ENCODE measurements at regions not wholly inside any gene's neighbourhood (a gene's known extent, or its start where the extent isn't known, plus 50 kb on each side); places are given as distances from the start of the nearest gene placed in this dataset.

DNA sequence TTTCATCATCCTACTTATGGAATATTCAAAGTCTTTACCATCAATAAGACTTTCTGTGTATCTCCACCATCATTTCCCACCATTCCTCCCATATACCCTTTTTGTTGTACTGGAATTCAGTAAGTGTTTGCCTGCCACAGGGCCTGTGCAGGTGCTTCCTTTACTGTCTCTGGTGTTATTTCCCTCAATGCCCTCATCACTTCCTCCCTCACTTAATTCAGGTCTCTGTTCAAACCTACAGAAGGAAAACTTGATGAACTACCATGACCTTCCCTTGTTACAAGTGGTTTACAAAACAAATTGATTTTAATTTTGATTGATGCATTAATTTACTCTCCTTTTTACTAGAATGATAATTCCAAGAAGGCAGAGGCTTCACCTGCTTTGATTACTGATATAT lies 159.5 kb upstream of the FAT4 start:
- DNase-seq = no peak
- intact Hi-C loops (cut with DNase I) = no loop called here

DNA sequence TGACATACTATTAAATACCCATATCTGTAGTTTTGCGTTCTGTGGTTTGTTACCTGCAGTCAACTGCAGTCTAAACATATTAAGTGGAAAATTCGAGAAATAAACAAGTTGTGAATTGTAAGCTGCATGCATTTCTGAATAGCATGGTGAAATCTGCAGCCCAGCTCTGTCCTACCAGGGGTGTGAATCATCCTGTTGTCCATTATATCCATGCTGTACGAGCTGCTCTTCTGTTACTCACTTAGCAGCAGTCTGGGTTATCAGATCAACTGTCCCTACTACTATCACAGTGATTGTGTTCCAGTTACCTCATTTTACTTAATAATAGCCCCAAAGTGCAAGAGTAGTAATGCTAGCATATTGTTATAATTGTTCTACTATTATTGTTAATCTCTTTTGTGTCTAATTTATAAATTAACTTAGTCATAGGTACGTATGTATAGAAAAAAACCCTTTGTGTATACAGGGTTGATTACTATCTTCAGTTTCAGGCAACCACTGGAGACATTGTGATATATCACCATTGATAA lies 173.7 kb upstream of the FAT4 start:
- intact Hi-C loops (cut with DNase I) = no loop called here
- DNase-seq = no peak

DNA sequence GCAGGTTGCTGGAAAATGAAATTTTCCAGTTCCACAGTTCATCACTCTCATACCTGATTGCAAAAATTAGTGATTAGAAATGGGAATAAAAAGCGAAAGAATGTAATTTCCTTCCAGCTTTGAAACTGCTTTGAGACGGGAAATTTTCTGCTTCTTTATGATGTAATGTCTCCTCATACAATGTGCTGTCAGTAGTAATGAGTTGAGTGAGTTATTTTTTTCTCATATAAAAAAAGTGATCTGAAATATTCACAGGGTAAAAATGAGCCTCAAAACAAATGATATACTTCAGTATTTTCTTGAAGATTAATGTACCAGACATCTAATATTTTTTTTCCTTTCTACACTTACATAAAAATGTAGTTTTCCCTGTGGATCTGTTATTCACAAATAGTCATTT lies 179.1 kb upstream of the FAT4 start:
- intact Hi-C loops (cut with DNase I) = no loop called here
- DNase-seq = no peak

DNA sequence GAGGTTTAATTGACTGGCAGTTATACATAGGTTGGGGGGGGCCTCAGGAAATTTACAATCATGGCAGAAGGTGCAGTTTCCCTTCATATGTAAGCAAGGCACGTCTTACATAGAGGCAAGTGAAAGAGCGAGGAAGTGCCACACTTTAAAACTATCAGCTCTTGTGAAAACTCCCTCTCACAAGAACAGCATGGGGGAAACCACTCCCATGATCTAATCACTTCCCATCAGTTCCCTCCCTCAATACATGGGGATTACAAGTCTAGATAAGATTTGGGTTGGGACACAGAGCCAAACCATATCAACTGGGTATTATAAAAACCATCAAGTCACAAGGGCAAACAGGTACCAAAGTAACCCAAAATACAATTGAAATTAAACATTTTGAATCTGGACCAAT lies 182.0 kb upstream of the FAT4 start:
- intact Hi-C loops (cut with DNase I) = no loop called here
- DNase-seq = no peak

DNA sequence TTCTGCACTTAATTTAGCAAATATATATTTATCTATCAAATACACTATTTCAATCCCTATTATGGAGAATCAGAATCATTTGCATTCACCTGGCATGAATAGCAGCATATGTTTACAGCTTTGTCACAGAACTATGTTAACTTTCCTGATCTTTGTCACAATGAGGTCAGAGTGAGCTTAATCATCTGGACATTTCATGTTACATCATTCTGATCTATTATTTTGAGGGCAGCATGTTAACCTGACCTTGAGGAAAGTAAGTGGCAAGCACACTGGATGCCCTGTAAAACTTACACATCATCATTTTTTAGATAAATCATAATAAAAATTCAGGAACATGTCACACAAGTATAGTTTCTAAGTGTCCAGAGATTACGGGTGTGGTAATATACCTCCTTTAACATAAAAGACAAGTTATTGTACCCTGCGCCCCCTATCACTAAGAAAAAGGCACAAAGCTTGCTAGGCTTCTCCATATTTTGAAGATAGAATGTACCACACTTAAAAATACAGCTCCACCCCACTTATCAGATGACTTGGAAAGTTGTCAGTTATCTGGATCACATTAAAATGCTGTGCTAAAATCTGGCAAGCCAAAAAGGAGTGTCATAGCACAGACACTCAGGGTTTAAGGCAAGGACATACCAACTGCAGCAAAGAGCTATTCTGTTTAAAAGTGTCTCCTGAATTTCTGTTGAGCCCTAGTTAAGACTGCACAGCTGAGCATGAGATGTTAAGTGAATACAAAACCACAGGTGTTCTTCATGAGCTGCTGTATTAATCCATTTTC lies 182.7 kb upstream of the FAT4 start:
- intact Hi-C loops (cut with DNase I) = no loop called here
- no peak for DNase-seq

DNA sequence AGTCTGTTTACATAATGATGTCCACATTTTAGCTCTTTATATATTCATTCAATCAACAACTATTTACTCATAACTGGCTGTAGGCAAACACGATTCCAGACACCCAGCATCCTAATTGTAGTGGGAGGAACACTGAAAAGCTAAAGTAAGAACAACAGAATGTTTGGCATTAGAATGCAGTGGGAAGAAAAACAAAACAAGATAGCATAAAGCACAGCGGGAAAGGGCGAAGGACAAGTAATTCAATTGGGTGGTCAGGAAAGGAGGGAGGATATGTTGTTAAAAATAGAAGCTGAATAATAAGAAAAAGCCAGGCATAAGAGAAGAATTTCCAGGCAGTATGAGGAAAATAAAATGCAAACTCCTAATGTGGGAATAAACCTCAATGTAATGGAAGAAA lies 189.5 kb upstream of the FAT4 start:
- intact Hi-C loops (cut with DNase I) = no loop called here
- DNase-seq = no peak

DNA sequence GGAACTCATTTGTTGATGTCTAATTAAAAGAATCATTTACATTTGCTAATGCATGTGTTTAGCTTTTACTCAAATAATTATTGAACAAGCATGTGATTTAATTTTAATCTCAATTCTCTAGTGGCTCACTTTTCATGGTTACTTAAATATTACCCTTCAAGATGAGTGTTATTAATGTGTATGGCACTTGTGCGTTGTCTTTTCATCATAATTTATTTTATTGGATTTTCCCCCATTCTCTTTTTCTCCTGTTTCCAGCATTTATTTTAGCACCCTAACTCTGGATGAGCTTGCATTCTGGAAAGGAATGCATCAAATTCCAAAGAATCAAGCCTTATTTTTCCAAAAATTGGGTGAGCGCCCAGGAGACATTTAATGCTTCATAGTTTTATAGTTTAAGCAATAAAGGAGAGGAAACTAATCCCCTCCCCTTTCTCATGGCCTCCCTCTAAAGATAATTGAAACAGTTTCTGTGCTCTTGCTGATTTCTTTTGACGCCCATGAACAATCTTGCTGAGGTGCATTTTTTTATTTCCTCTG lies 191.1 kb upstream of the FAT4 start:
- intact Hi-C loops (cut with DNase I) = no loop called here
- DNase-seq = no peak

DNA sequence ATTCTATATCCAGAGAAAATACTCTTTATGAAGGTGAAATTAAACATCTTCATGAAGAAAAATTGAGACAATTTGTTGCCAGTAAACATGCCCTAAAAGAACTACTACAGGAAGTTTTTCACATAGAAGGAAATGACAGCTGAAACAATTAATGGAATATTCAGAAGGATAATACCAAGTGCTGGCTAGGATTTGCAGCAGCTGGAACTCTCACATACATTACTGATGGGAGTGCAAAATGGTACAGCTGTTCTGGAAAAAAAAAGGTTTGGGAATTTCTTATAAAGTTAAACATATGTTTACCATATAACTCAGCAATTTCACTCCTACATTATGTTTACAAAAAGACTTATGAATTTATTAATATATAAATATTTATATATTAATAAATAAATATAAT lies 193.2 kb upstream of the FAT4 start:
- no peak for DNase-seq

DNA sequence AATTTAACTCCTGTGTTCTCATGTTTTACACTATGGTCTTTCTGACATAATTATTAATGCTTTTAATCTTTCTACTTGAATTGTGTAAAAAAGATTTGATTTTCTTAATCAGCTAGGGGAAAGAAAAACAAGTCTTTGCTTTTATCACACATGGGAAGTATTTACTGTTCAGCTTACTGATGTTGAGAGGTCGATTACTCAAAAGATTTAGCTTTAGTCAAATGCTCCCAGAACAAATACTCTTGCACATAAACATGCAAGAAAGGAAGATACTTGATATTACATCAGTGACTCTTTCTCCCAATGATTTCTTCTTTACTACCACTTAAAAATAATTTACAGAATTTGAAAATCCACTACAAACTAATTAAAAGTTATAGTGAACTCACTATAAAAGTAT lies 198.3 kb upstream of the FAT4 start:
- DNase-seq = no peak
- intact Hi-C loops (cut with DNase I) = no loop called here

More for the DNA sequence above, 193.2 kb upstream of the FAT4 start:
- intact Hi-C loops (cut with DNase I) = no loop called here

DNA sequence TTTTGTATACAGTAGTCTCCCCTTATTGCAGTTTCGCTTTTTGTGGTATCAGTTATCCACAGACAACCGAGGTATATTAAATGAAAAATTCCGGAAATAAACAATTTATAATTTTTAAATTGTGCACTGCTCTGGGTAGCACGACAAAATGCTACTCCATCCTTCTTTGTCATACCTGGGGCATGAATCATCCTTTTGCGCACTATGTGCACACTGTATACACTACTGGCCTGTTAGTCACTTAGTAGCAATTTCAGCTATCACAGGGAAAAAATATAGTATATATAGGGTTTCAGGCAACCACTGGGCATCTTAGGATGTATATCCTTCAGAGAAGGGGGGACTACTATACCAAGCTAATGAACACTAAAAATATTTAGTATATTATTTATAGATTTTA lies 198.8 kb upstream of the FAT4 start:
- intact Hi-C loops (cut with DNase I) = no loop called here

DNA sequence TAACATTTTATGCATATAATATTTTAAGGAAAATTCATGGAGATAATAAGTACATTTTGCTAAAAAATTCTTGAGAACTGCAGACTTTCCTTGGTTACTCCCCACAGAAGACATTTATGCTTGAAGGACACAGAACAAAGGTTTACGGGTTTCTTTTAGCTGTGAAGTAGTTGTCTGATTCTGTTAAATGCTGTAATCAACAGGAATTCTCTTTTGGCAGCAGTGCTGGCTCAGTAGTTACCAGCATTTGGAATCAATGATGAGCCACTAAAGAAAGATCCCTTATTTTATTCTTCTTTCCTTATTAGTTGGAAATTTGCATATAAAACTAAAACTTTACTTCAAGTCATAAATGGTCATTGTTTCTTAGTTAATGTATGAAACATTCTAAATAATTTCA lies 199.3 kb upstream of the FAT4 start:
- no peak for DNase-seq
- intact Hi-C loops (cut with DNase I) = no loop called here

More for the DNA sequence above, 198.8 kb upstream of the FAT4 start:
- DNase-seq = no peak

DNA sequence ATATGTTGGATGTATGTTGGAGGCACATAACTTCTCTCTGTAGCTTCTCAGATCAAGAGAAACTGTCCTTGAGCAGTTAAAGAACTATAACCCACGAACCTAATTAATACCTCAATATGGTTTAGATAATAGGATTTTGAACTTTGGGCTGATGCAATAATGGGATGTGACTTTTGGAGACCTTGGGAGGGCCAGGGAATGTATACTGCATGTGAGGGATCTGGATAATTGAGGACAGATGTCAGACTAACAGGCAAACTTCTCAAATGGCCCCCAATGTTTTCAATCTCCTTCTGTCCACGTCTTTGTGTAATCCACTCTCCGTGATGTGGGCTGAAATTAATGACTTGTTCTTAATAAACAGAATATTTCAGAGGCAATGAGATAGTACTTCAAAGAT lies 202.2 kb upstream of the FAT4 start:
- intact Hi-C loops (cut with DNase I) = no loop called here
- no peak for DNase-seq

DNA sequence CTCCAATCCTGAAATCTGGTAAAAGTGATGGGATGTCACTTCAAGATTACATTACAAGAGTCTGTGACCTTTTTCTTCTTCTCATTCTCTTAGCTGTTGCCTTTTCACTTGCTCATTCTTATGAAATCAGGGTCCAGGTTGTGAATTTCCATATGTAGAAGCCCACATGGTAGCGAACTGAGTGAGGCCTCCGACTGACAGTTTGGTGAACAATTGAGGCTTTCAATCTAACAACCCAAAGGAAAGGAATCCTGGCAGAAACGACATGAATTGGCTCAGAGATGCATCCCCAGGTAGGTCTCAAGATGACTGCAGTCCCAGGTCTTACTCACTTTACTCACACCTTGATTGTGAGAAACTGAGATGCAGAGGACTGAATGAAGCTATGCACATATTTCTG lies 203.4 kb upstream of the FAT4 start:
- no peak for DNase-seq
- intact Hi-C loops (cut with DNase I) = no loop called here

DNA sequence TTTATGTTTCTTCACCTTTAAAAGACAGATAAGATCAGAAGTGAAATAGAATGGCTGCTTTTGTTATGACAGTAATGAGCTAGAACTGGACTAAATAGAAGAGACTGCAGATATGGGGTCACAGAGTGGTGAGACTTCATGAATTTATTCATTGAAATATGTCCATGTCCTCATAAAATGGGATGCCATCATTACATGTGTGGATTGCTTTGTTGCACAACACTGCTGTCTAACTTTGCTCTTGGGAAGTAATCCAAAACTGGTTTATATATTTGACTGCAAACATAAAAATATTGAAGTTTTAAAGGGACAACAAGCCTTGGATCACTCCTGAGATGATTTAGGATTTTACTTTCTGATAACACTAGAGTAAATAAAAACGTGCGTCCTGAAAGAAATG lies 209.2 kb upstream of the FAT4 start:
- DNase-seq = no peak

DNA sequence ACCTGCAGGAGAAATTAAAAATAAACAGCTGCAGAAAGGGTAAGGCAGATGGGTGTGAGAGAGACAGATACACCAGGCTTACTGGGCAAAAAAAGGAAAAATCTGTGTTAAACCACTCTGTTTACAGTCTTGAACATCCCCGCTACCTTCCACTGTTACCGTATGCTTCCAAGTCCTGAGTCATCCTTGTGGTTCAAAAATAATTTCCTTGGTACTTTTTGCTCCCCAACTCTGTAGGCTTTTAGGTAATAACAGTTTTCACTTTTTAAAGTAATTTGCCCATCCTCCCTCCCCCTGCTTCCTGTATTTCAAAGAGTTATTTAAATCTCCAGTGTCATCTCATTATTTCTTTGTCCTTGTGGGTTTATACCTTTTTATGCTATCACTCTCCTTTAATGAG lies 210.1 kb upstream of the FAT4 start:
- intact Hi-C loops (cut with DNase I) = no loop called here

More for the DNA sequence above, 209.2 kb upstream of the FAT4 start:
- intact Hi-C loops (cut with DNase I) = no loop called here

DNA sequence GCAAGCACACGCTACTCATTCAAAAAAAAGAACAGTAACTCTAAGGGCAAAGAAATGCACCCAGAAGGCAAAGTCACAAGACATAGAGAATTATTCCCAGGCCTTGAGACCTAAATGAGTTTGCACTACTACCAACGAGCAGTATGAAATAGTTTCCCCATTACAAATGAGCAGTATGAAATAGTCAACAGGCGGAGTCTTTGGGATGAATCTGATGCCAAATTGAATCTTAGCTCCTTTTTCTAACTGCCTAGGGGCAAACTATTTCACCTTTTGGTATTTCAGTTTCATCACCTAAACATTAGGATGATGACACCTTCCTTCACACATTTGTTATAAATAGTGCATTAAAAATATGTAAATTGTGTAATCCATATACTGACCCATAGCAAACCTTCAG lies 213.0 kb upstream of the FAT4 start:
- intact Hi-C loops (cut with DNase I) = no loop called here
- DNase-seq = no peak

More for the DNA sequence above, 210.1 kb upstream of the FAT4 start:
- no peak for DNase-seq

DNA sequence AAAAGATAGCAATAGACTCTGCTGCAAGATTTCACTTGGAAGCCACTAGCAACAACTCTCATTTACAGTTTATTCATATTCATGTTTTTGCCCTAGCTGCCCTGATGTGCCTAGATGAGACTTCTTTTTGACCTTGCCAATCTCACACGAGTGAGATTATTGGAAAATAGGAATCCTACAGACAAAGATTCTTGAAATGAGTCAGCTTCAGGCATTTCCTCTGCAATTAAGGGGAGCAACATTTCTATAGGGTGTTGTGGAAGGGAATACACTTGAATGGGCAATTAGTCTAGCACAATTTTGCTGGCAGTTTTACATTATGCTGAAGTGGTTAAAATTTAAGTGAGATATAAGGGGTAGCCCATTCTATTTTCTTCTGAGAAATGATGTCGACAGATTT lies 217.0 kb upstream of the FAT4 start:
- intact Hi-C loops (cut with DNase I) = no loop called here

DNA sequence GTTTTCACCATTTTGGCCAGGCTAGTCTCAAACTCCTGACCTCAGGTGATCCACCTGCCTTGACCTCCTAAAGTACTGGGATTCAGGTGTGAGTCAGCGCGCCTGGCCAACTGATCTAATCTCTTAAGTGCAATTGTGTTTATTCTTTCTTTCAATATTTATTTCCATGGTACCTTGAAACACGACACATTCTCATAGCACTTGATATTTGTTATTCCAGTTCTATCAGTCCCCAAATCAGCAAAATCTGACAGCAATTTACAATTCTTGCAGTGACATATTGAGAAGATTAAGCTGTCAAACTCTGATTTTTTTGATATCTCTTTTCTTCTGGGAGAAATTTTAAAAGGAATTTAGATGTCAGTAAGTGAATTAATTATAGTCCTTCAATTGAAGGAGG lies 218.1 kb upstream of the FAT4 start:
- intact Hi-C loops (cut with DNase I) = no loop called here
- no peak for DNase-seq

More for the DNA sequence above, 217.0 kb upstream of the FAT4 start:
- DNase-seq = no peak

DNA sequence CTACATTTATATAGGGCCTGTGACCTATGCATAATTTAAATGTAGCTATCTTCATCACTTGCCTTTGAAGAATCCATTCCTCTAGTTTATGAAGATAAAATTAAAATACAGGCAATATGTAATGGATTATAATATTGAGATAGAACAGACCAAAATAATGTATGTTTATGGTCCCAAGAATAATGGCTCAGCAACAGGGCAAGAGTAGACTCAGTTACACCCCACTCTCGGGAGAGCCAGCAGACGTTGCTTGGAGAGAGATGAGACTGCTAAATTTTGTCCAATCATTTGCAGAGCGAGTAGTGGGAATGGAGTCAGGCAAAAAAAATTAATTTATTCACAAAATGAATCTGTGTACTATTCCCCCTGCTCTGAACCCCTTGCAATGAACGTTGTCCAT lies 223.2 kb upstream of the FAT4 start:
- intact Hi-C loops (cut with DNase I) = no loop called here

DNA sequence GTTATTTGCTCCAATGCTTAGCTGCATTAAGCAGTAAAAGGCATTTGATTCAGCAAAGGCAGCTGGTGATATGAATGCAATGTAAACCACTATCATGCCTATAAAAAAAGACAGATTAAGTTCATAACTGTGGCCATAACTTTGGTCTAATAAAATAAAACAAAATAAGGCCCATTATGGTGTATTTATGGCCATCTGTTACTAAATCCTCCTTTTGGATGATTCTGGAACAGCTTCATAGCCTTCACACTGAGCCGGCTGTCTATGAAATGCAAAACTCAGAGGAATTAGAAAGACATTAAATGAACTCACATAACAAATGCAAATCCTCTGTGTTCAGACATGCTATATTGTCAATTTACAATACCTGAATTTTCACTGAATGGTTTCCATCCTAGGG lies 223.7 kb upstream of the FAT4 start:
- intact Hi-C loops (cut with DNase I) = no loop called here
- DNase-seq = no peak

More for the DNA sequence above, 223.2 kb upstream of the FAT4 start:
- DNase-seq = no peak

DNA sequence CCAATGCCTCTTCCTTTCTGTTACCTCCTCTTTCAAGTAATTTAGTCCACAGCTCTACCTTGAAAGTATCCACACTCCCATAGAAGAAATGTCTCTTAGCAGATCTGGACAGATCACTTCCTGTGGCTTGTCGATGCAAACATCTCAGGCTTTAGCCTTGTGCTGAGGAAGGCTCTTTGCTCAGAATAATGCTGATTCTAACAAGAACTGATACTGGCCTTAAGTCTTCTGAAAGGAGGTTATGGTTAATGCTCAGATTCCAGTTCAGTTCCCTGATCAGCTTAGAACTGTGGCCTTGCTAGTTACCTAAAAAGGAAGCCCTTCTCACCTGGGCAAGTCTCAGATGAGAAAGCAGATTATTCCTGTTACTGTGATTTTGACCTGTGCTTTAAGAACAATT lies 230.1 kb upstream of the FAT4 start:
- DNase-seq = no peak
- intact Hi-C loops (cut with DNase I) = no loop called here

DNA sequence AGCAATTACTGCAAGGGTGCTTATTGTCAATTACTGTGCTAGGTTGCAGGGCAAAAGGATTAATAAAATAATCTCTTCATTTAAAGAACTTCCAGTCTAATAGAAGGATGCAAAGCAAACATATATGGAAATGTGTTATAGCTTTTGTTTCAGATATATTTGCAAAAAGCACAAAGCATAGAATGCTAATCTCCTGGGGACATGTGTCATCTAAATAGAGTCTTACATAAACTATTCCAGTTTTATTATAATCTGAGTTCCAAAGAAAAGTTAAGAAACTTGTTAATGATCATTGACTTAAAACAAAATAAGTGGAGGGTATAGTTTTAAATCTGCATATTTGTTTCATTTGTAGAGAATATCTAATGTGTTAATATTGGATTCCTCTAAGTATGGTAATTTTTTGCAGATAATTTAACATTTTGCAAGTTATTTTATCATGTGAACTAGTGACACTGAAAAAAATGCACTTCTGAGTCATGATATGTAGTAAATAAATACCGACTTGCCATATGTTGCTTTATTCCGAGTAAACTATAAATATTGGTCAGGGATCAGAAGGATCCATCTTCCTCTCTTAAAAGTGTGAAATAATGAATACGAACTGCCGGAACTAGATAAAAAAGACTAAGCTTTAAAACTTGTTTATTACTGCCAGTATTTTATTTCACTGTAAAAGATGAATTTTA lies 231.9 kb upstream of the FAT4 start:
- intact Hi-C loops (cut with DNase I) = no loop called here

More for the DNA sequence above, 231.9 kb upstream of the FAT4 start:
- no peak for DNase-seq
